ENCODE measurements at regions not wholly inside any gene's neighbourhood (a gene's known extent, or its start where the extent isn't known, plus 50 kb on each side); places are given as distances from the start of the nearest gene placed in this dataset.

GRCh38 chr3:117618462-117618861, 908.9 kb downstream of the TUSC7 start:
- TF ChIP-seq, protein P1, sequence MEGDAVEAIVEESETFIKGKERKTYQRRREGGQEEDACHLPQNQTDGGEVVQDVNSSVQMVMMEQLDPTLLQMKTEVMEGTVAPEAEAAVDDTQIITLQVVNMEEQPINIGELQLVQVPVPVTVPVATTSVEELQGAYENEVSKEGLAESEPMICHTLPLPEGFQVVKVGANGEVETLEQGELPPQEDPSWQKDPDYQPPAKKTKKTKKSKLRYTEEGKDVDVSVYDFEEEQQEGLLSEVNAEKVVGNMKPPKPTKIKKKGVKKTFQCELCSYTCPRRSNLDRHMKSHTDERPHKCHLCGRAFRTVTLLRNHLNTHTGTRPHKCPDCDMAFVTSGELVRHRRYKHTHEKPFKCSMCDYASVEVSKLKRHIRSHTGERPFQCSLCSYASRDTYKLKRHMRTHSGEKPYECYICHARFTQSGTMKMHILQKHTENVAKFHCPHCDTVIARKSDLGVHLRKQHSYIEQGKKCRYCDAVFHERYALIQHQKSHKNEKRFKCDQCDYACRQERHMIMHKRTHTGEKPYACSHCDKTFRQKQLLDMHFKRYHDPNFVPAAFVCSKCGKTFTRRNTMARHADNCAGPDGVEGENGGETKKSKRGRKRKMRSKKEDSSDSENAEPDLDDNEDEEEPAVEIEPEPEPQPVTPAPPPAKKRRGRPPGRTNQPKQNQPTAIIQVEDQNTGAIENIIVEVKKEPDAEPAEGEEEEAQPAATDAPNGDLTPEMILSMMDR (conservative IDR thresholded peaks at IDR 0.05): no peak
- TF ChIP-seq EZH2 (IDR thresholded peaks at IDR 0.05; ENCODE audit: low read depth): no peak

All from PC-9 (cell line).